ENCODE measurements at regions not wholly inside any gene's neighbourhood (a gene's known extent, or its start where the extent isn't known, plus 50 kb on each side); places are given as distances from the start of the nearest gene placed in this dataset.

- TF ChIP-seq, protein P1, sequence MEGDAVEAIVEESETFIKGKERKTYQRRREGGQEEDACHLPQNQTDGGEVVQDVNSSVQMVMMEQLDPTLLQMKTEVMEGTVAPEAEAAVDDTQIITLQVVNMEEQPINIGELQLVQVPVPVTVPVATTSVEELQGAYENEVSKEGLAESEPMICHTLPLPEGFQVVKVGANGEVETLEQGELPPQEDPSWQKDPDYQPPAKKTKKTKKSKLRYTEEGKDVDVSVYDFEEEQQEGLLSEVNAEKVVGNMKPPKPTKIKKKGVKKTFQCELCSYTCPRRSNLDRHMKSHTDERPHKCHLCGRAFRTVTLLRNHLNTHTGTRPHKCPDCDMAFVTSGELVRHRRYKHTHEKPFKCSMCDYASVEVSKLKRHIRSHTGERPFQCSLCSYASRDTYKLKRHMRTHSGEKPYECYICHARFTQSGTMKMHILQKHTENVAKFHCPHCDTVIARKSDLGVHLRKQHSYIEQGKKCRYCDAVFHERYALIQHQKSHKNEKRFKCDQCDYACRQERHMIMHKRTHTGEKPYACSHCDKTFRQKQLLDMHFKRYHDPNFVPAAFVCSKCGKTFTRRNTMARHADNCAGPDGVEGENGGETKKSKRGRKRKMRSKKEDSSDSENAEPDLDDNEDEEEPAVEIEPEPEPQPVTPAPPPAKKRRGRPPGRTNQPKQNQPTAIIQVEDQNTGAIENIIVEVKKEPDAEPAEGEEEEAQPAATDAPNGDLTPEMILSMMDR (IDR thresholded peaks at IDR 0.05; ENCODE audit: borderline replicate concordance, extremely low read depth, low read length, poor library complexity, severe bottlenecking): no peak
- no peak for TF ChIP-seq EZH2 (IDR thresholded peaks at IDR 0.05; ENCODE audit: borderline replicate concordance, low read depth, low read length, severe bottlenecking)
These were observed 421.7 kb upstream of the KIF2A start for GRCh38 chr5:61884252-61884855.
